ENCODE measurements at regions not wholly inside any gene's neighbourhood (a gene's known extent, or its start where the extent isn't known, plus 50 kb on each side); places are given as distances from the start of the nearest gene placed in this dataset.

GRCh38 chr6:139753198-139753861 lies 378.9 kb upstream of the CITED2 start:
- Histone ChIP-seq H3K36me3 (ENCODE audit: insufficient read depth, low read length) (no peaks in the 10 kb centered on the region), H3K9ac (ENCODE audit: low read depth, low read length) (peak overlapping the region; percentile 68), H3K27me3 (ENCODE audit: control insufficient read depth, insufficient read depth, low read length) (no peaks in the 10 kb centered on the region), H3K4me1 (ENCODE audit: control insufficient read depth, insufficient read depth, low read length) (peaks cover 57% of the 10 kb centered on the region), H3K4me2 (ENCODE audit: low read length) (peak overlapping the region; percentile 23), H3K4me3 (ENCODE audit: low read length) (no peak overlapping the region), H3K9me3 (replicated peaks; ENCODE audit: low read length) (no peaks in the 10 kb centered on the region)

GRCh38 chr6:139752086-139752485 lies 377.6 kb upstream of the CITED2 start:
- no peaks in the 10 kb centered on the region for H3K9me3 ChIP-seq (replicated peaks; ENCODE audit: low read length)
- no peak overlapping the region for H3K9ac ChIP-seq (ENCODE audit: low read depth, low read length)
- no peaks in the 10 kb centered on the region for H3K27me3 ChIP-seq (ENCODE audit: control insufficient read depth, insufficient read depth, low read length)
- peaks cover 45% of the 10 kb centered on the region for H3K4me1 ChIP-seq (ENCODE audit: control insufficient read depth, insufficient read depth, low read length)
- no peak overlapping the region for H3K4me2 ChIP-seq (ENCODE audit: low read length)
- no peak overlapping the region for H3K4me3 ChIP-seq (ENCODE audit: low read length)
- H3K36me3 ChIP-seq (ENCODE audit: insufficient read depth, low read length): no peaks in the 10 kb centered on the region

- no peak overlapping the region for H3K9ac ChIP-seq (ENCODE audit: low read depth, low read length)
- no peaks in the 10 kb centered on the region for H3K36me3 ChIP-seq (ENCODE audit: insufficient read depth, low read length)
- H3K4me2 ChIP-seq (ENCODE audit: low read length): no peak overlapping the region
- H3K4me3 ChIP-seq (ENCODE audit: low read length): no peak overlapping the region
- H3K4me1 ChIP-seq (ENCODE audit: control insufficient read depth, insufficient read depth, low read length): peaks cover 40% of the 10 kb centered on the region
- H3K27me3 ChIP-seq (ENCODE audit: control insufficient read depth, insufficient read depth, low read length): no peaks in the 10 kb centered on the region
- no peaks in the 10 kb centered on the region for H3K9me3 ChIP-seq (replicated peaks; ENCODE audit: low read length)
Observed at GRCh38 chr6:139751179-139751578, 376.7 kb upstream of the CITED2 start.

- H3K4me3 ChIP-seq (ENCODE audit: low read length): no peak overlapping the region
- H3K27me3 ChIP-seq (ENCODE audit: control insufficient read depth, insufficient read depth, low read length): no peaks in the 10 kb centered on the region
- H3K36me3 ChIP-seq (ENCODE audit: insufficient read depth, low read length): no peaks in the 10 kb centered on the region
- H3K9me3 ChIP-seq (replicated peaks; ENCODE audit: low read length): no peaks in the 10 kb centered on the region
- no peak overlapping the region for H3K4me2 ChIP-seq (ENCODE audit: low read length)
- H3K9ac ChIP-seq (ENCODE audit: low read depth, low read length): no peak overlapping the region
- peaks cover 39% of the 10 kb centered on the region for H3K4me1 ChIP-seq (ENCODE audit: control insufficient read depth, insufficient read depth, low read length)
Observed at GRCh38 chr6:139748353-139749146, 374.1 kb upstream of the CITED2 start.

- Histone ChIP-seq H3K36me3 (ENCODE audit: insufficient read depth, low read length) (no peaks in the 10 kb centered on the region), H3K4me2 (ENCODE audit: low read length) (no peak overlapping the region), H3K4me3 (ENCODE audit: low read length) (no peak overlapping the region), H3K27me3 (ENCODE audit: control insufficient read depth, insufficient read depth, low read length) (no peaks in the 10 kb centered on the region), H3K4me1 (ENCODE audit: control insufficient read depth, insufficient read depth, low read length) (peaks cover 39% of the 10 kb centered on the region), H3K9ac (ENCODE audit: low read depth, low read length) (no peak overlapping the region), H3K9me3 (replicated peaks; ENCODE audit: low read length) (no peaks in the 10 kb centered on the region)
Observed at GRCh38 chr6:139747154-139747553, 372.7 kb upstream of the CITED2 start.

GRCh38 chr6:139744891-139745290 lies 370.4 kb upstream of the CITED2 start:
- Histone ChIP-seq H3K9me3 (replicated peaks; ENCODE audit: low read length) (no peaks in the 10 kb centered on the region), H3K27me3 (ENCODE audit: control insufficient read depth, insufficient read depth, low read length) (no peaks in the 10 kb centered on the region), H3K4me2 (ENCODE audit: low read length) (peak overlapping the region; percentile 10), H3K36me3 (ENCODE audit: insufficient read depth, low read length) (no peaks in the 10 kb centered on the region), H3K4me3 (ENCODE audit: low read length) (no peak overlapping the region), H3K4me1 (ENCODE audit: control insufficient read depth, insufficient read depth, low read length) (peaks cover 39% of the 10 kb centered on the region), H3K9ac (ENCODE audit: low read depth, low read length) (peak overlapping the region; percentile 21)

GRCh38 chr6:139743664-139744437 lies 369.4 kb upstream of the CITED2 start:
- no peak overlapping the region for H3K4me3 ChIP-seq (ENCODE audit: low read length)
- H3K9ac ChIP-seq (ENCODE audit: low read depth, low read length): peak overlapping the region; percentile 21
- peak overlapping the region; percentile 25 for H3K4me2 ChIP-seq (ENCODE audit: low read length)
- H3K4me1 ChIP-seq (ENCODE audit: control insufficient read depth, insufficient read depth, low read length): peaks cover 42% of the 10 kb centered on the region
- no peaks in the 10 kb centered on the region for H3K36me3 ChIP-seq (ENCODE audit: insufficient read depth, low read length)
- H3K27me3 ChIP-seq (ENCODE audit: control insufficient read depth, insufficient read depth, low read length): no peaks in the 10 kb centered on the region
- no peaks in the 10 kb centered on the region for H3K9me3 ChIP-seq (replicated peaks; ENCODE audit: low read length)

GRCh38 chr6:139742671-139743070 lies 368.2 kb upstream of the CITED2 start:
- Histone ChIP-seq H3K4me2 (ENCODE audit: low read length) (no peak overlapping the region), H3K9me3 (replicated peaks; ENCODE audit: low read length) (no peaks in the 10 kb centered on the region), H3K9ac (ENCODE audit: low read depth, low read length) (peak overlapping the region; percentile 1), H3K4me1 (ENCODE audit: control insufficient read depth, insufficient read depth, low read length) (peaks cover 43% of the 10 kb centered on the region), H3K4me3 (ENCODE audit: low read length) (no peak overlapping the region), H3K27me3 (ENCODE audit: control insufficient read depth, insufficient read depth, low read length) (no peaks in the 10 kb centered on the region), H3K36me3 (ENCODE audit: insufficient read depth, low read length) (no peaks in the 10 kb centered on the region)

GRCh38 chr6:139738801-139739455 lies 364.5 kb upstream of the CITED2 start:
- Histone ChIP-seq H3K4me3 (ENCODE audit: low read length) (no peak overlapping the region), H3K36me3 (ENCODE audit: insufficient read depth, low read length) (no peaks in the 10 kb centered on the region), H3K9ac (ENCODE audit: low read depth, low read length) (no peak overlapping the region), H3K4me2 (ENCODE audit: low read length) (no peak overlapping the region), H3K27me3 (ENCODE audit: control insufficient read depth, insufficient read depth, low read length) (no peaks in the 10 kb centered on the region), H3K9me3 (replicated peaks; ENCODE audit: low read length) (no peaks in the 10 kb centered on the region), H3K4me1 (ENCODE audit: control insufficient read depth, insufficient read depth, low read length) (peaks cover 21% of the 10 kb centered on the region)

- Histone ChIP-seq H3K4me2 (ENCODE audit: low read length) (no peak overlapping the region), H3K36me3 (ENCODE audit: insufficient read depth, low read length) (no peaks in the 10 kb centered on the region), H3K4me1 (ENCODE audit: control insufficient read depth, insufficient read depth, low read length) (peaks cover 19% of the 10 kb centered on the region), H3K9ac (ENCODE audit: low read depth, low read length) (no peak overlapping the region), H3K4me3 (ENCODE audit: low read length) (no peak overlapping the region), H3K9me3 (replicated peaks; ENCODE audit: low read length) (no peaks in the 10 kb centered on the region), H3K27me3 (ENCODE audit: control insufficient read depth, insufficient read depth, low read length) (no peaks in the 10 kb centered on the region)
Observed at GRCh38 chr6:139736325-139736906, 362.0 kb upstream of the CITED2 start.

- no peaks in the 10 kb centered on the region for H3K36me3 ChIP-seq (ENCODE audit: insufficient read depth, low read length)
- H3K9me3 ChIP-seq (replicated peaks; ENCODE audit: low read length): no peaks in the 10 kb centered on the region
- no peaks in the 10 kb centered on the region for H3K27me3 ChIP-seq (ENCODE audit: control insufficient read depth, insufficient read depth, low read length)
Observed at GRCh38 chr6:139732451-139732850, 358.0 kb upstream of the CITED2 start.

More at GRCh38 chr6:139732451-139732850, 358.0 kb upstream of the CITED2 start:
- H3K9ac ChIP-seq (ENCODE audit: low read depth, low read length): no peak overlapping the region
- H3K4me1 ChIP-seq (ENCODE audit: control insufficient read depth, insufficient read depth, low read length): peaks cover 15% of the 10 kb centered on the region
- no peak overlapping the region for H3K4me3 ChIP-seq (ENCODE audit: low read length)
- peak overlapping the region; percentile 8 for H3K4me2 ChIP-seq (ENCODE audit: low read length)

Measured in skeletal muscle satellite cell (primary cell).